Brain microvascular endothelial cell (primary cell): ENCODE measurements at regions not wholly inside any gene's neighbourhood (a gene's known extent, or its start where the extent isn't known, plus 50 kb on each side); places are given as distances from the start of the nearest gene placed in this dataset.

Source experiments
- DNase-seq: peaks from one replicate; pipeline ENCODE4 v3.0.0-alpha.2; 2020
- H3K27ac ChIP-seq: fragments of 250-450 bp; sonication (Bioruptor Pico); 2 replicates; pipeline ENCODE4 v1.5.1; 2020; ENCODE audit warnings: mild to moderate bottlenecking, moderate library complexity
- H3K27me3 ChIP-seq: fragments of 250-450 bp; sonication (Bioruptor Pico); replicated peaks from 2 replicates; pipeline ENCODE4 v1.5.1; 2020; ENCODE audit warnings: mild to moderate bottlenecking
- H3K36me3 ChIP-seq: fragments of 250-450 bp; sonication (Bioruptor Pico); replicated peaks from 2 replicates; pipeline ENCODE4 v1.5.1; 2020; ENCODE audit warnings: mild to moderate bottlenecking
- H3K4me3 ChIP-seq: 2 replicates; pipeline ENCODE4 v1.5.1; 2011; ENCODE audit warnings: low read depth, mild to moderate bottlenecking, control low read depth, low read length, moderate library complexity
- in situ Hi-C: cut with HindIII; loops from 2 replicates; pipeline ENCODE4 v1.10.0; 2017; ENCODE audit warnings: low sequenced_read_pairs, low pct_ligation_motif_present
- TF ChIP-seq, protein P1 (sequence below): IDR thresholded peaks from 2 replicates; pipeline ENCODE4 v1.5.1; 2011; ENCODE audit warnings: low read depth, mild to moderate bottlenecking, moderate library complexity, low read length, control low read depth, inconsistent platforms; ENCODE audit errors: missing control alignments

DNA sequence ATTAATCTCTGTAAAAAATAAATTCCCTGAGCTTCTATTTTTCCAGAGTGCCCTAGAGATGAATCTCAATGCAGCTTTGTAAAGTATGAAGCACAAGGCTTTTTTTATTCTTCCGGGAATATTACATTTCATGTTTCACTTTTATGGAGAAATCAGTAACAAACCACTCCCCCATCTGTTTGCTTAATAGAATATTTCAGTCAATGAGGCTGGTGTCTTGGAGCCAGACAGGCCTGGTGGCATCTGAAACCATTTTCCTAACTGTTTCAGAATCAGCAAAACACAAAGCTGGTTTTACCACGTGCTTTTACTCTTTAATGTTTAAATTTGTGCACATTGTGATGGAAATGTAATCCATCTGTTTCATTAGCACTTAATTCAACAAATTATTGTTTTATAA lies 400.8 kb upstream of the HSF2 start:
- TF ChIP-seq, protein P1, sequence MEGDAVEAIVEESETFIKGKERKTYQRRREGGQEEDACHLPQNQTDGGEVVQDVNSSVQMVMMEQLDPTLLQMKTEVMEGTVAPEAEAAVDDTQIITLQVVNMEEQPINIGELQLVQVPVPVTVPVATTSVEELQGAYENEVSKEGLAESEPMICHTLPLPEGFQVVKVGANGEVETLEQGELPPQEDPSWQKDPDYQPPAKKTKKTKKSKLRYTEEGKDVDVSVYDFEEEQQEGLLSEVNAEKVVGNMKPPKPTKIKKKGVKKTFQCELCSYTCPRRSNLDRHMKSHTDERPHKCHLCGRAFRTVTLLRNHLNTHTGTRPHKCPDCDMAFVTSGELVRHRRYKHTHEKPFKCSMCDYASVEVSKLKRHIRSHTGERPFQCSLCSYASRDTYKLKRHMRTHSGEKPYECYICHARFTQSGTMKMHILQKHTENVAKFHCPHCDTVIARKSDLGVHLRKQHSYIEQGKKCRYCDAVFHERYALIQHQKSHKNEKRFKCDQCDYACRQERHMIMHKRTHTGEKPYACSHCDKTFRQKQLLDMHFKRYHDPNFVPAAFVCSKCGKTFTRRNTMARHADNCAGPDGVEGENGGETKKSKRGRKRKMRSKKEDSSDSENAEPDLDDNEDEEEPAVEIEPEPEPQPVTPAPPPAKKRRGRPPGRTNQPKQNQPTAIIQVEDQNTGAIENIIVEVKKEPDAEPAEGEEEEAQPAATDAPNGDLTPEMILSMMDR: no peak
- H3K27ac ChIP-seq: no peak overlapping the region
- H3K4me3 ChIP-seq: no peak overlapping the region
- in situ Hi-C loops: no loop called here
- no peaks in the 10 kb centered on the region for H3K27me3 ChIP-seq
- H3K36me3 ChIP-seq: no peaks in the 10 kb centered on the region
- DNase-seq: no peak

DNA sequence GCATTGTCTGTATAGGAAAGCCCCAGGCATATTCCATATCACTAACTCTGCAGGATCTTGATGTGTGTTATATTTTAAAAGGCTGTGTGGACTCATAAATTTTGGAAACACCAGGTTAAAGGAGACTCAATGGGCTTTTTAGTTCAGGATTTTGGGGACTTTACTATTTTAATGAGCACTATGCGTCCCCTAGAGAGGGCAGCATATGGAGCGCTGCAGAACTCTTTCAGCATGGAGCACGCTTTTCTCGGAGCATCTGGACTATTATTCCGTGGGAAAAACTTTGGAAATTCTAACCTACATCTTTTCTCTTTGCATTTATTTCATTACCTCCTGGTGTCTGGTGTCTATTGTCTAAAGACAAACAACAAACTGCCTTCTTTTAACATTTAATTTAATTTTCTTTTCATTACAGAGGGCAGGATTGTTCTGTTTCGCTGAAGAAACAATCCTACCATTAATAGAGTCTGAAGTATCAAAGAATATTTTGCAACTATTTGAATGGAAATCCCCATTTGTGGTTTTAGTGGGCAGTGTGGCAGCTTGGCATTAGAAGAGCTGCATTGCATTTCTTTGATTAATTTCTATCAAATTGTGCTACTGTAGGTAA lies 399.9 kb upstream of the HSF2 start:
- H3K36me3 ChIP-seq: no peaks in the 10 kb centered on the region
- in situ Hi-C loops: no loop called here

GRCh38 chr6:122005661-122006060 lies 393.8 kb upstream of the HSF2 start:
- TF ChIP-seq, protein P1: no peak
- no peak overlapping the region for H3K4me3 ChIP-seq
- no peak for DNase-seq
- H3K36me3 ChIP-seq: no peaks in the 10 kb centered on the region
- H3K27ac ChIP-seq: no peak overlapping the region
- in situ Hi-C loops: no loop called here
- H3K27me3 ChIP-seq: peaks cover 1% of the 10 kb centered on the region

More for the DNA sequence above, 399.9 kb upstream of the HSF2 start:
- DNase-seq: no peak
- H3K27ac ChIP-seq: no peak overlapping the region
- no peak overlapping the region for H3K4me3 ChIP-seq
- no peaks in the 10 kb centered on the region for H3K27me3 ChIP-seq
- TF ChIP-seq, protein P1: no peak

DNA sequence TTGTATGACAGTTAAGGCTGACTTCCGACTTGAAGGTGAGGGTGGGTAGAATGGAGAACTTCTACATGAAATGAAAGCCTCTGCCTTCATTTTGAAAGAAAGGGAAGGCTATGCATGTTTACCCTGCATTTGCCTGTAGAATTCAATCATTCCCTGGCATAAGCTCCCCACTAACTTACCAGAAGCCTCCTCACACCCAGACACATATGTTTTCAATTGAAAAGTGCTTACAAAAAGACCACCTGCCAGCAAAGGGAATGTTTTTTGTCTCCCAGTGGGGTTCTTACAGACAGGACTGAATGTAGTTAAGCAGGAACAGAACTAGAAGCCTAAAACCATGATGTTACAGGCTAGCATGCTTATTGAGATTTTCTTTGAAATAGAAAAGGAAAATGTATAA lies 392.1 kb upstream of the HSF2 start:
- Histone ChIP-seq H3K4me3 (no peak overlapping the region), H3K27me3 (peaks cover 1% of the 10 kb centered on the region), H3K27ac (no peak overlapping the region), H3K36me3 (no peaks in the 10 kb centered on the region)
- TF ChIP-seq, protein P1: no peak
- DNase-seq: no peak
- in situ Hi-C loops: no loop called here

DNA sequence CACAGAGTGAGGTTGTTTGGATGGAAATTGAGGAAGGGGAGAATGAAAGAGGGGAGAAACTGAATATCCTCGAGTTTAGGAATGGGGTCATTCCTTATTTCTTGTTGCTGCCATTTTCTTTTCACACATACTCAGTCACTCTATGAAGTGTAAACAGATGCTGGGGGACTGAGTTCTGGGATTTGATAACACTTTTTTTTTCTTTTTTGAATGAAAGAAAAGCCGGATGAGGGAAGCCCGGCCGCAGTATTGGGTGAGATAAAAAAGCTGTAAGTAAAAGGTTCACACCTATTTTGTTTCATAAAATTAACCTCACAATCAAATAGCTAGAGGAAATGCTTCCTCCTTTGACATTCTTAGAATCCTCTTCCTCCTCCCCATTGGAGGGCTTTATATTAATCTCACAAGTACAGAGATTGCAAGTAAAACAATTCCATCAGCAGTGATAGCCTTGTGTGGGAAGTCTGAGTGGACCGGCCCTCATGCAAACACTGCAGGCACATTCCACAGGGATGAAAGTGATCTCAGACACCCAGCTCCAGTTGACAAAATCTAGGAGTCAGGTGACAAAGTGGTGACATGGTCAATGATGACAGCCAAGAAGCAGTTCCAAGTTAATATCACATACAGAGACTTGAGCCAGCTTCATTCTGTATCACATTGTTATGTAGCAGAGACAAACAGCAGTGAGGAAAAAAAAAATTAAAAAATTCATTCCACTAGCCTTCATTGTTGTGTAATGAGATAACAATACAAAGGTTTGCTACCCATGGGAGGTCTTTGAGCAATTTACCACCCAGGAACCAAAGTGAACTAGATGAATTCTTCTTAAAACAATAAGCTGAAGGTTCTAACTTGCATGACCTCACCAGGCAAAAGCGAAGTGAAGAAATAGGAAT lies 391.1 kb upstream of the HSF2 start:
- Histone ChIP-seq H3K4me3 (no peak overlapping the region), H3K27ac (no peak overlapping the region), H3K27me3 (peaks cover 1% of the 10 kb centered on the region), H3K36me3 (no peaks in the 10 kb centered on the region)
- peak; percentile 48 for DNase-seq
- in situ Hi-C loops: no loop called here
- TF ChIP-seq, protein P1: no peak
